SH-SY5Y (cell line): ENCODE measurements at regions not wholly inside any gene's neighbourhood (a gene's known extent, or its start where the extent isn't known, plus 50 kb on each side); places are given as distances from the start of the nearest gene placed in this dataset.

Source experiments
- GATA2 ChIP-seq: IDR thresholded peaks from 2 replicates; pipeline ENCODE4 v1.6.1; 2011; ENCODE audit warnings: mild to moderate bottlenecking, low read depth, low read length
- GATA3 ChIP-seq: IDR thresholded peaks from 2 replicates; pipeline ENCODE4 v1.6.1; 2011; ENCODE audit warnings: low read depth, mild to moderate bottlenecking, low read length, moderate library complexity

GRCh38 chr6:120111001-120111400 is 761.4 kb upstream of the MAN1A1 start:
- no peak for TF ChIP-seq GATA2
- TF ChIP-seq GATA3, result no peak

DNA sequence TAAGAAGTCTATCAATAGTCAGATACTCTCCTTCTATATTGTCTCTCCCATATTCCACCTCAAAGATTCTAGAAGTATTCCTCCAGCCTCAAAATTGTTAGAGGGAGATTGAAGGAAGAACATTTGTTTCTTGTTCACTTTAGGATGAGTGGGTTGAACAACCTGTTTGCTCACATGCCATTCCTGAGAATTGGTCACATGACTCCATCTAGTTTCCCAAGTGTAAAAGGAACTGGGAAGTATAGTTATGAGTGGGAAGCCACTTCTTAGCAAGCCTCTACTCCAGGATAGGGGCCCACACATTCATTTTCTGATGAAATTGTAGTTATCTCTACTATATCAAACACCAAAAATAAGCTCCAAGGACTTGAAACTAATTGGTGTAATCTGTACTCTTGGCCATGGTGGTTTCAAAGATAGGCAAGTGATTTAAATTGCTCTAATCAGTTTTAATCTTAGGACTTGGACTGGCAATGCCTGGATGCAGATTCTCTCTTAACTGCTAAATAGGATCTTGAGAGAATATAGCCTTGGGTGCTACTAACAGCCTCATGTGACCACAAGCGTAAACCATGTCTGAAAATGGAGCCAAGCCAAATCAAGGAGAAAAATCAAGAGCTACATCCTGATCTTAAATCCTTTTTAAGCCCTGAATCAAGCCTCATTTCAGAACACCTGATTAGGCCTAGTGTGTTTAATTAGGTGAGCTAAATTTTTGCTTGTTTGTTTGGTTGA is 758.7 kb upstream of the MAN1A1 start:
- TF ChIP-seq GATA3 (no peak), GATA2 (no peak)

- TF ChIP-seq GATA3 (no peak), GATA2 (no peak)
Measured at GRCh38 chr6:120103618-120104017, 754.1 kb upstream of the MAN1A1 start.

DNA sequence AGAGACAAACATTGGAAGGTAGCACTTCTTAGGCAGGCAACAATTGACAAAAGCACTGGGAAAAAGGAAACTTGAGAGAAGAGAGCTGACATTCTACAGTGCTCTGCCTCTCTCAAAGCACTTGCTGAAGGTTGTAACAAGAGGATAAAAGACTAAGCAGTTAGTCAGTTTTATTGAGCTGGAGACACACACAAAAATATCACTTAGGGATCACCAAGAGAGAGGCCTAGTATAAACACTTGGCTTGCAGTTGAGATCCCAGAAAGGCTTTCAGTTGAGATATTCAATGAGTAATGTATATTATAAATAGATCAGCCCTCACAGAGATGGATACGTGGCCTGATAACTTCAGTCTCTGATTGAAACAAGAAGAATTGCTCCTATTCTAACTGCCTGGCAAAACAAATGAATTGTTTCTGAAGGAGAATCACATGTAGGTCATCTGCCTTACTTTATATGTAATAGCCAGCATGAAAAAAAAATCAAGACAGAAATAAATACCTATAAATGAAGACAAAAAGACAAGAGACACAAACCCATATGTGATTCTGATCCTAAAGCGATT is 747.2 kb upstream of the MAN1A1 start:
- TF ChIP-seq GATA3 (no peak), GATA2 (no peak)

GRCh38 chr6:120083186-120083585 is 733.6 kb upstream of the MAN1A1 start:
- TF ChIP-seq GATA3 (no peak), GATA2 (no peak)

GRCh38 chr6:120077489-120077888 is 727.9 kb upstream of the MAN1A1 start:
- no peak for TF ChIP-seq GATA2
- no peak for TF ChIP-seq GATA3

GRCh38 chr6:120058410-120058809 is 708.8 kb upstream of the MAN1A1 start:
- TF ChIP-seq GATA3, result no peak
- TF ChIP-seq GATA2, result no peak

DNA sequence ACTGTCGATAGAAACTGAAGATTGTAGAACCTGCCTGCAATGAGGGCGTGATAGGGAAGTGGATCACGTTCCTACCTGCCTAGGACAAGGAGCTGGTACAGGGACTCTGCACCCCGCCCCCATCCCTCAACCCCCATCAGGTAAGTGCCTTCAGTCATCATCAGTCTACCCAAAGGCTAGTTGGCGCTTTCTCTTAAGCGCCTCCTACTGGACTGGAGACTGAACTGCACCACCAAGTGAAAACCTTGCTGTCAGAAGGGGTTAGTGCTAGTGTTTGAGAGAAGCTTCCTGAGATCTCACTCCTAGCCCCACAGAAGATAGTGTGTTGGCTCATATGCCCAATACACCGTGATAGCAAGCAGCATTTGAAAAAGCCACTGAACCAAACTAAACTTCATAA is 706.5 kb upstream of the MAN1A1 start:
- TF ChIP-seq GATA2, result no peak
- no peak for TF ChIP-seq GATA3

DNA sequence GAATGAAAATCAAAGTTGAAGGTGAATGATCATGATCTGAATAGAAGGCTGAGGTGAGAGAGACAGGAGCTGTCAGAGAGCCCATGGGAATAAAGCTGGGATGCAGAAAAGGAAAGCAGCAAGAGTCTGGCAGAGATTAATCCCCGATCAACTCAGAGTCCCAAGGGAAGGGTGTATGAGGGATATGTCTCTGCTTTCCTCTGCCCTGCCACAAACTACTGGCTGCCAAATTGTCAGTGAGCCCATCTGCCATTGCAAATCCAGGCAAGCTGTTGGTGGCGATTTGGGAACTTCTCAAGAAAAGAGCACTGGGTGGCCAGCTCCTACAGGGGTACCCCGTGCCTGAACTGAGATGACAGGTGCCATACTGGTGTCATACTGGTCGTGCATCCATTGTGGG is 705.5 kb upstream of the MAN1A1 start:
- TF ChIP-seq GATA3 (no peak), GATA2 (no peak)

DNA sequence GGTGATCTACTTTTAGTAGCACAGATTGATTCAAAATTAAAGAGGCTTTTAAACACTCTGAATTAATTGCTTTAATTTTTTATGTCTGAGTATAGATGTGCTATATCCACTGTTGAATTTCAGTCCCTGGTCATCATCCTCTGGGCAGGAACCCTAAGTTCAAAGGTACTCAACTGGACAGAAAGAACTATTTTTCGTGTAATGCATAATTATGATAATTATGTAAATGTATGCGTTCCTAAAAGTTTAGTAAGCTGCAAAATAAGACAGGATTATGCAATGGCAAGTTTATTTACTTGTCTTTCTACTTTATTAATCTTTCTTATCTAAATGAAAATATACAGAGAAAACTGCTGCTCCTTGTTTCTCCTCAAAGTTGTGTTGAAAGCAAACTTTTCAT is 690.1 kb upstream of the MAN1A1 start:
- TF ChIP-seq GATA3 (no peak), GATA2 (no peak)

DNA sequence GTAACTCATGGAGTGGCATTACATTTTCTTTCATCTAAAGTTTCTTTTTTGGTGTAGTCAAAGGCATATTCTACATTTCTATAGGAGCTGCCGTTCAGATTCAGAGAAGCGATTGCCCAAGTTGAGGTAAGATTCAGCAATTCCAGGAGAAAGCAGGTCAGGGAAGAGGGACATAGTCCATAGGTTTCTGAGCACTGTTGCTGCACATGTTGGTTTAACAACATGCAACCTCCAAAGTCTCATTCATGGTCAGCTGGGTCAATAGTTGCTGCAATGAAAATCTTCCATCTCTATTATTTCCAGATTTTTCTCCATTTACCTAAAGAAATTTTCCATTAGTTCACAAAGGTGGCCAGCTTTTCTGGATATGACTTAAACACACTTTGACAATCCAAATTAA is 682.3 kb upstream of the MAN1A1 start:
- no peak for TF ChIP-seq GATA3
- TF ChIP-seq GATA2, result no peak

DNA sequence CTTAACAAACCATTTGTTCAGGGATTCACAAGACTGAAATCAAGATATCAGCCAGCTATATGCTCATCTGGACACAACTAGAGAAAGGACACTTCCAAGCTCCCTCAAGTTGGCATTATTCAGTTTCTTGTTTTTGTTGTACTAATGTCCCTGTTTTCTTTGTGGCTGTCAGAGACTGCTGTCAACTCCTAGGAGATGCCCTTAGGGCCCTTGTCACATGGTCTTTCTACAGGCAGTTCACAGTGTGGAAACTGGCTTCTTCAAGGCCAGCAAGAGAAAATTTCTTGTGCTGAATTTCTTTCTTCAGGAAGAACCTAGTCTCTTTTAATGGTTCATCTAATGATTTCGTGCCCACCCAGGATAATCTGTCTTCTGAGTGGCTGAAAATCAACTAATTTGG is 677.2 kb upstream of the MAN1A1 start:
- no peak for TF ChIP-seq GATA2
- no peak for TF ChIP-seq GATA3

DNA sequence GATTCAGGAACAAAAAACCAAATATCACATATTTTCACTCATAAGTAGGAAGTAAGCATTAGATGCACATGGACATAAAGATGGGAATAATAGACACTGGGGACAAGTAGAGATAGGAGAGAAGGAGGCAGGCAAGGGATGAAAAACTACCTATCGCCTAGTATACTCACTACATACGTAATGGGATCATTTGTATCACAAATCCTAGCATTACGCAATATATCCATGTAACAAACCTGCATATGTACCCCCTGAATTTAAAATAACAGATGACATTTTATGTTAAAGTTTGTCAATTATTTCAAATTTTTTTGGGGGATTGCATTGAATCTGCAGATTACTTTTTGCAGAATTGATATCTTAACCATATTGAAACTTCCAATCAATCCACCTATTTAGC is 660.5 kb upstream of the MAN1A1 start:
- TF ChIP-seq GATA2 (no peak), GATA3 (no peak)

- TF ChIP-seq GATA3 (no peak), GATA2 (no peak)
Measured at GRCh38 chr6:120005292-120005976, 655.9 kb upstream of the MAN1A1 start.

DNA sequence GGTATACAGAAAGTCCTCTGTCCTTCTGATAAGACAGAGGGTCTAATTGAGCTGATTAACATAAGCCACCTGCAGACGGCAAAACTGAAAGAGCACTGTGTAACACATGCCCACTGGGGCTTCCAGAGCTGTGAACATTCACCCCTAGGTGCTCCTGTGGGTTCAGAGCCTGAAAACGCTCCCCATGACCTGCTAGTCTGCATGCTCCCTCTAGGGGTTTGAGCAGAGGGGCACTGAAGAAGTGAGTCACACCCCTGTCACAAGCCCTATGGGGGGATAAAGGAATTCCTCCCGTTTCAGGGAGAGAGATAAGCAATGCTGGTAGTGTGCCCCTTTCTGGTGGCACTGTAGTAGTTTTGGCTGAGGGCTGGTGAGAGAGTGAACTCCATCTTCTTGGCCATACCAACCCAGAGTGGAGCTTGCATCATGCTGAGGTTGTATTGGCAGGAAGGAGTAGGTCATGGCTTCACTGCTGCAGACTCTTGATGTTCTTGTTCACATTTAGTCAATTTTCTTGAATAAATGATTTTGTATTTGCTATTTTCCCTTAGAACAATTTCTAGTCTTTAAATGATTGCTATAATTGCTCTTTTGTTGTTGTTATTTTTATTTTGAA is 637.5 kb upstream of the MAN1A1 start:
- TF ChIP-seq GATA2, result no peak

DNA sequence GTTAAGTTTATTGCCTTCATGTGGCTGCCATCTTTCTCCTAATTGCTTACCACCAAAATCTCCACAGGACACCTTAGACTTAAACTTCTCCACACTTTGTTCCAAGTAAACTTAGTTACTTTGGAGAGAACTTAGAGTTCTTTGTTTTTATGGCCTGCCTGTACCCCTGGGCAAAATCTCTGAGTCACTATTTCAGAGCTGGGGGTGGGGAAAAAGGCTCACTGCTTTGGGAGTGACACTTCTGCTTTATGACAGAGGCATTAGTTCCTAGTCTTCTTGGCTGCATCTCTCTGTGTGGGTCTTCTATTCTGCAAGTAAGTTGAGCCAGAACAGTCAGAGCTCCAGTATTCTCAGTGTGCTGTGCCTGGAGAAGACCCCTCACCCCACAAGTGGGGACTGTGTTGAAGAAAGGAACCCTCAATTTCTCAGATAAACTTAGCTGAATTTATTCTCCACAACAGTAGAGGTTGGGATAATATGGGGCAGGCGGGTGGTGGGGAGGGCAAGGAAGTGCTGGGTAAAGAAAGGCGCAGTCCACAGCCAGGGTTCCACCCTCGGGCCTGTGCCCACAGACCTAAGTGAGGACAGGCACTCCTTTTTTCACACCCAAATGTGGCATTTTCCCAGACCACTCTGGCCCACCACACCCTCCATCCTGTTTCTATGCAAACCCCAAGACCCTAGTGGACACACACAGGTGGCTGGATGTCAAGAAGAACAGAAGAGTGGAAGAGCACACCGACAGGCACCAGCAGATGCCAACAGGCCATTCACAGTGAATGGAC is 636.6 kb upstream of the MAN1A1 start:
- TF ChIP-seq GATA2 (no peak), GATA3 (no peak)
